CD4-positive, alpha-beta T cell treated with Interferon alpha-2 for 1 hour (primary cell): ENCODE measurements at regions not wholly inside any gene's neighbourhood (a gene's known extent, or its start where the extent isn't known, plus 50 kb on each side); places are given as distances from the start of the nearest gene placed in this dataset.

Source experiments
- DNase-seq, 2 donors: peaks; one replicate each; pipeline ENCODE4 v3.0.0-alpha.2; 2020 to 2022

DNA sequence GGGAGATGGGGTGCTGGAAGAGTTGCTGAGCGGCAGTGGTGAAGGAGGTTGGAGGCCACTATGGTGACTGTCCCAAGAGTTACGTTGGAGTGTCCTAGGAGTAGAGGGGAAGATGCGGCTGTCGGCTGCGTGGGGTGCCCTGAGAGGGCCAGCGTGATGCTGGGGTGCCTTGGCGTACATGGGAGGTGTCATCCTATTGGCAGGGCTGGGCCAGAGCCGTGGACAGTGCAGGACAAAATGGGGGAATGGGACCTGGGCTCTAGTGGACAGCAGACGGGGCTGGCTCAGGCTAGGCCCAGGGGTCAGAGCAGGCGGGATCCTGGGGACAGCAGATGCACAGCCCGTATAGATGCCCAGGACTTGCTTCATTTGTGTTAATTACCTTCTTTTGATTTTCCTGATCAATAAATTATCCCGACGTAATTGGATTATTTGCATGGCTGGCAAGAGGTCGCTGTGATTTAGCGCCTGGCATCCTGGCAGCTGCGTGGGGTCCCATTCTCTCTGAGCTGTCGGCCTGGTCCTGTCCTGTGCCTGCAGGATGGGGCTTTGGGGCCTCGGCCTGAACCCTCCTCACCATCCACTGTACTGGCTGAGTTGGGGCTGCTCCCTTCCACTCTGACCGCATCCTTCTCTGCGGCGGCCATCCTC is 203.9 kb upstream of the C14orf180 start:
- no peak for DNase-seq

DNA sequence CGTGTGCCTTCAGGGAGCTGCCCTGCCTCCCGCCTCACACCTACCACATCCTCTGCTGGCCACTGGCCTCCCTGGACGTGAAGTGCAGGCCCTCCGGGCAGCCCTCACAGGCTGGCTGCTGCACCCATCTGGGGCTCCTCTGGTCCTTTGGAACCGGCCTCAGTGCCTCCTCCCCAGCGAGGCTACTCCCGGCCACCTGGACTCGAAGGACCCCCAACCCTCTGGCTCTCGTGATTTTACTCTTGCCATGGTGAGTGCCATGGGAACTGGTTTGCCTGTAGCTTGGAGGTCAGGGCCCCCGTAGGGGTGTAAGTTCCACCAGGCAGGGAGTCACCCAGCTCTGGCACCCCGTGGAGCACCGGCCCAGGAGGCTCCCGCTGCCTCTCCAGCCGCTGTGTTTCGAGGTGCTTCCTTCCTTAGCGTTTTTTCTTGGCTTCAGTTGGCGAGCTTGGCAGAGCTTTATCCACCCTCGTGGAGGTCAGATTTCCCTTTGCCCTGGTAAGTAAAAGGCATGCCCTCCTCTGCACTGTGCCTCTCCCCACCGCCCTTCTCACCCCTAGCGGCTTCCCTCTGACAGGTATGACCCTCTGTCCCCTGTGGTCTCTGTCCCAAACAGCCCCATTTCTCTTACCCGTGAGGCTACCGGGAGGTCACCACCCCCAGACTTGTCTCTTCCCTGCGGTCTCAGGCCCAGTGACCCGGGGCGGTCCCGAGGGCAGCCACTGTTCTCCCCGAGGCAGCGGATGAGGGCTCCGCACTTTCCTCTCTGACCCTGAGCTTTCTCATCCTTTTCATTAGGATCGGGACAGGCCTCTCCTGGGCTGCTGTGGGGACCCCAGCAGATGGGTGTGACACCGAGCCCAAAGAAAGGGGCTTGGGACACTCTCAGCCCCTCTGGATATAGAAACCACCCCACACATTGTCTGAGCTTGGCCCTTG is 203.1 kb upstream of the C14orf180 start:
- DNase-seq, result no peak

DNA sequence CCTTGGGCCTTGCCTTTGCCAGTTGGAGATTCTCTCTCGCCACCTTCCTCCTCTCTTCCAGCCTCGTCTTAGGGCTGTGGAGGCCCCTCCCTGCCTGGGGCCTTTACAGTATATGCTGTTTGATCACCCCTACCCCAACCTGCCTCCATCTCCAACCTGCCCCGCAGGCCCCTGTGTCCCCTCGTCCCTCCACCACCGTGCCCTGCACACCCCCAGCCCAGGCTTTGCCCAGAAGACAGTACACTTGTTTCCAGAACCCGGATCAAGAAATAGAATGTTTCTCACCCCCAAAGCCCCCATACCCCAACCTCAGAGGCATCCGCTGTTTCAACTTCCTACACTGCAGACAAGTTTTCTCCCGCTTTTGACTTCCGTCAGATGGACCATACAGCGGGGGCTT is 202.3 kb upstream of the C14orf180 start:
- no peak for DNase-seq

DNA sequence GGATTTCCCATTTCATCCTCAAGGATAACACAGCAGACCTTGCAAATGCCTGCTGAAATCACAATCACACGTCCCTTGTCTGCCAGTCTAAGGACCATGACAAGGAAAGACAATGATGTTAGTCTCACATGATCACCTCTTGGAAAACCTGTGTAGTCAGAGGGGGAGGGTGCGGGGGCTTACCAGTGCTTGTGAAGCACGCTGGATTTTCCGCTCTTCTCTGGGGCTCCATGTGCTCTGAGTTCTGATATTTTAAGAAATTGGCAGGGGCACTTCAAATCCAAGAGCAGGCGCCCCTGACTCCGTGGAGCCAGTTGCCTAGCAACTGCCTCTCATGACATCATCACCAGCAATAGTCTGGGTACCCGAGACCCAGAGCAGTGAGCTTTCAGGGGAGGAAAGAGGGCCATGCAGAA is 200.9 kb upstream of the C14orf180 start:
- no peak for DNase-seq

DNA sequence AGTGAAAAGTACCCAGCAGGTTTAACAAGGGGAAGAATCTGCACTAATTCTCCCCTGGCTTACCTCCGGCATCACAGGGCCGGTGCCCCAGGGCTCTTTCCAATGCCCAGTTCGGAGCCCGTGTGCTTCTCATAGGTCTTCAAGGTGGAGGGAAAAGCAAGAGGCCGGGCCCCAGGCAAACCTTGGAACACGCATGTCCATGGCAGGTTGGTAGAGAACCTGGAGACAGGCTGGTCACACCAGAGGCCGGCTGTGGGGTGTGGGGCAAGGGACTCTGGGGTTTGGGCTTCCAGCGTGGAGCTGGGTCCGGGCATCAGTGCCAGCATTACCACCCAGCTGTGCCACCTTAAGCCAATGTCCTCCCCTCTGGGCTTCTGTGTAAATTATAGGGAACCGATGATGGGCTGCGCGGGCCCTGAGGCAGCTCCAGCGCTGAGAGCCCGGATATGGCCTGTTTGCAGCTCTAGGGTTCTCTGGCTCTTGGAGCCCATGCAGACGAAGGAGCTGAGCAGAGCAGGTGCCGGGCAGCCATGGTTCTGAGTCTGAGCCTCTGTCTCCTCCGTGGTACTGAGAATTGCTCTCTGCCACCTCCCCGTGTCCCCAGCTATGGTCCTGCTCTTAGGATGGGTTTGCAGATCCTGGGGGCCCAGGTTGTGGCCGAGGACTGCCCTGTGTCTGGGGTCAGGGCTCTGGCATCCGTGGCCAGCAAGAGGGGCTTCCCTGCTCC is 197.0 kb upstream of the C14orf180 start:
- DNase-seq, result no peak

DNA sequence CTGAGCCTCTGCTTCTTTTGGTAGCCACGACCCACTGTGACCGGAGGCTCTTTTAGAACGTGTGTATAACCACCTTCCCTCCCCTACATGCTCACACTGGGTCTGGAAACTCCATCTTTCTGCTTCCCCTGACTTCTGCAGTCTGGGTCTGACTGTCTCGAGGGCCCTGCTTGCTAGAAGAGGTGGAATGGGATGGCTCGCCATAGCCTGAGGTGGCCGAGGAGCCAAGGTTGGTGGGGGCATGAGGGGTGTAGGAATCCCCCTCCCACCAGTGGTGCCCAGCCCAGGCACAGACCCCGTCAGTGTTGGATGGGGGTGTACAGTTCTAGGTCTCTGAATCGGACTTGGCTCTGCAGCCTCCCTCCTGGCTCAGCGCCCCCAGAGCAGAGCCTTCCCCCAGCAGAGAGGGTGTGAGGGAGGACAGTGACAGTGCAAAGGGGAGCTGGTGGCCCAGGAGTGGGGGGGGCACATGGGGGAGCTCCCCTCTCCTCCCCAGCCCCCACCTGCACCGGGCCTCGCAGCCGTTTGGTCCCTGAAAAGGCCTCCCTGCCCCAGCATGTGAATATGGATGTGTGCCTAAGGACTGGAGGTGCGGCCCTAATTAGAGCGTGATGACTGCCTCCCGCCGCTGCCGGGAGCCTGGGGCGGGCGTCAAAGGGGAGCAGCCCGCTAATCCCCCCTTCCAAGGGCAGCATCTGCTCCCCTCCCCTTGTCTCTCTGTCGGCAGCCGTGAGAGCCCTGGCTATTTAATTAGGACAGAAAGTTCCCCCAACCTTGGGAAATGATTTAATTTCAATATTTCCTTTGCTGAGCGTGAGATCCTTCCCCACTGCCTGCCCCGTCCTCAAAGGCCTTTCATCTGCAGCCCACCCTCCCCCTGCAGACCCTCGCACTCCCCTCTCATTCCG is 196.2 kb upstream of the C14orf180 start:
- no peak for DNase-seq

DNA sequence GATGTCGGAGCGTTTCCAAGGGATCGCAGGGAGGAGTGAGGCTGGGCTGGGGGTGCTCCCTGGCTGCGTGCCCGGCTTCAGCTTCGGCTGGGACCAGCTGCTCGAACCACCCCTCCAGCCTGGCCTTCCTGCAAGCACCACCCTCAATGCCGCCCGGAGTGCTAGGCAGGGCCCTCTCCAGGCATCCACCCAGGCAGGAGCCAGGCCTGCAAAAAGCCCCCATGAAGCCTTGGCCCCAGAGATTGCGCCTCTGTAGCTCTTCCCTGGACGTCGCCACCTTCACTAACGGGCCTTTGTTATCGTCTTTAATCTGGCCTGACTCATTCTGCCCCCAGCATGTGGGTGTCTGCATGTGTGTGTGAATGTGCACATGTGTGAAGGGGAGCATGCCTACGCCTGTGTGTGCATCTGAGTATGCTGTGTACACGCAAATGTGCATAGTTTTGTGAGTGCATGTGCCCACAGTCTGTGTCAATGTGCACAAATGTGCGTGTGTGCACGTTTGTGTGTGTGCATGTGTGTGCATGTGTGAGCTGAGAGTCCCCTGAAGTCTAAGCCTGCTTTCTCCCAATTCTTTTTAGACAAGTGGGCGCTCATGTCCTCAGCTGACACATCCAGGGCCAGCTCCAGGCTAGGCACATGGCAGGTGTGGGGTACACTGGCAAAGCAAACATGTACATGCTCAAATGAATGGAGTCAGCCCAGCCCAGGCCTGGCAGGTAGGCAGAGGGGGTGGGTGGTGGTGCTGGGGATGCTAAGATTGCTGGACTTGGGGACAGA is 195.4 kb upstream of the C14orf180 start:
- DNase-seq, result no peak

DNA sequence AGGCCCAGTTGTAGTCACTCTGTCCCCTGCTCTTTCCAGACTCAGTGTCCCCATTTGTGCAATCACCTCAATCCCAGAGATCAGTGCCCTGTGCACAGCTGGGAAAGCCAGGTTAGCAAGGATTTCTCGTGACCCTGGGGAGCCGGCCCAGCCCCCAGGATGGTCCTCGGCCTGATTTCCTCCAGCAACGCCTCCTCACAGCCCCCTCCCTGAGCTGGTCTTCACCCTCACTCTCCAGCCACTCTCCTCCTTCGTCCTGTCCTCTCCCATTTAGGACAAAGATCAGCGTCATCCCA is 194.8 kb upstream of the C14orf180 start:
- no peak for DNase-seq

DNA sequence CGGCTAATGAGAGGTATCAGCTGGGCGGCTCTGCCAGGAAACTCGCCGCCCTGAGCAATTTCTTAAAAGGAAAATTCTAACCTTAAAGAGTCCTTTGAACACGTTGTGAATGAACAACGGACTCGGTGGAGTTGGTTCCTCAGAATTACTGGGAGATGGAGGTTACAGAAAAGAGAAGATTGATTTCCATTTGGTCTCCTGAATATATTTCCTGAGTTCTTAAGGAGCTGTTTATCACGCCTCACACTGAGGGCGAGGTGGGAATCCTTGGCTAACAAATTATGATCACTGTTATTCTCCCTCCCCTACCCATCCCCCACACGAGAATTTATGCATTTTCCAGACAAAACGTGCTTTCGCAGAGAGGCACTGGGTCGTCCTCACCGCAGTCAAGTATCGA is 194.5 kb upstream of the C14orf180 start:
- DNase-seq, result no peak

DNA sequence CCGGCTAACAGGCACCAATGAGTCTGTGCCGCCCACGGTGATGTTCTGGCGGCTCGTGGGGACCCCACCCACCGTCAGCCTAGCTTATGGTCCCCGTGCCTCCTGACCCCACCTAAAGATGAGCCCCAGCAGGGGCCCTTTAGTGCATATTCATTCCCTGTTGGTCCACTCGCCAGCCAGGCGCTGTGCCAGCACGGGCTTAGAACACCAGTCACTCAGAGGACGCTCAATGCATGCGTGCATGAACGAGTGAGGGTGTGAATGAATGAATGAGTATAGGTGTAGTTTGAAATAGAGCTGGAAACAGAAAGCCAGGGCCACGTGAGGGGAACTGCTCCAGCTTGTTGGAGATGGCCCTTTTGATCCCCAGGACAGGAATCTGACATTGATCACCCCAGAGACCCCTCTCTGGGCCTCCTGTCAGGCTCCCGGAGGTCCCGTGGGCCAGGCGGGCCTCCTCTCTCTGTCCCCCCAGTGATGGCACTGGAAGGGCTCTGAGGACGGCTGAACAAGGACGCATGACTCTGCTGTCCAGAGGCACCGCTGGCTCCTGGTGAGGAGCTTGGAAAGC is 193.9 kb upstream of the C14orf180 start:
- DNase-seq, result no peak

DNA sequence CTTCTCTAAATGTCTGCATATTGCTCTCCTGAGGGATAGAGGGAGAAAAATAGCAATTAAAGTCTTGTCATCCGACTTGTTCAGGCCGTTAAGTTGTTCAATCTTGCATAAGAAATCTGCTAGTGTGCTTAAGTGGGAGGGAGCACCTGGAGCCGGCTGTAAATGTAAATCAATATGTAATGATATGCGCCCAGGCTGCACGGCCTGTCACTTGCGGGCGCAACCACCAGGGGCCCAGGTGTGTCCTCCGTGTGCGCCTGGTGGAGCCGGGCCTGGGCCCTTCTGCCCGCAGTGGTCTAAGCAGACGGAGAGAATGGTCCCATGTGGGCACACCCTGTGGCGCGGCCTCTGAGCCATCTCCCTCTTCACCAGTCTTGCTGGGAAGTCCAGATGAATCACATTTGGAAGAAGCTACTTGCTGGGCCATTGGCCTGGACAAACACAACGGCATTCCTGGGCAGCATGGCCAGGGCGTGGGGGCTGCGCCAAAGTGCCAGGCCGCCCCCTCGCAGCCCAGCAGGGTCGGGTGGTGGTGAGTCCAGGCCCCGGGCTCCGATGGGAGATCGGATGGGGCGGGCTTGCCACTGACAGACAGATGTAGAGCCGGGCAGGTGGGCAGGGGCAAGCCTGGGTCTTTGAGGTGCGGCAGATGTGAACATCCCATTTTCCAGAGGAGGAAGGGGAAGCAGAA is 193.3 kb upstream of the C14orf180 start:
- no peak for DNase-seq

DNA sequence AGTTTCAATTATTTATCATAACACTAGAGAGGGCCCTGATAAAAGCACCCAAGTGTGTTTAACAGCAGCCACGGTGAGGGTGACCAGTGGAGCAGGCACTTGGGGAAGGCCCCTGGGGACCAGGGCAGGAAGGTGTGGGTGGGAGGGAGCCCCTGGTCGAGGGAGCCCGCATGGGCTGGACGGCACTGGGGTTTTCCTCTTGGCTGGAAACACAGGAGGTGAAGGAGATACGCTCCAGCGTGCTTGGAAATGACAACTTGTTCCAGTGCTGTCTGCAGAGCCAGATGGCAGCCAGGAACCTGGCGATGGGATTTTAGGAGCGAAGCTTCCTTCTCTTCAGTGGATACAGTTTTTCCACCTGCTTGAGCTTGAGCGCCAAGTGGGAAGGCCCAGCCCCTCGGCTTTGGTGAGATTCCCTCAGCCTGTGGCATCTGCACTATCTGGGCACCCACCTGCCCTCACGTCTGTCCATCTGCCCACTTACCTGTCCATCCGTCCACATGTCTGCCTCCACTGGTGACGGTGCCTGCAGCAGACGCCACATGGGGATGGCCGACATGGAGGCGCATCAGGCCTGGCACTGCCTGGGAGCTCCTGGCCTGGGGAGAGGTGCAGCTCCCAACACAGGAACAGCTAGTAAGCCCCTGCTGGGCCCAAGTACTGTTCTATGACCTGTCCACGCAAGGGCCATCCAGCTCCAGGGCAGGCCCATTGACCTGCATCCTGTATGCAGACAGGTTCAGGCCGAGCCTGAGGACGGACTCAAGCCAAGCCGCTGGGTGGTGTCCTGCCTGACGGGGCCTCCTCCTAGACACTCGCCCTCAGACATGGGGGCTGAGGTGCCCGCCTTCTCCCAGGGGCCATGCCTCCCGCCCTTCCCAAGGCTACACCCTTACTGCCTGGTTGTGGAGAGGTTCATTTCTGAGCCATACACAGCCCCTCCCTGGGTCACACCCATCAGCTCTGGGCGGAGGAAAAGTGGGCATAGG is 192.2 kb upstream of the C14orf180 start:
- DNase-seq, result no peak

DNA sequence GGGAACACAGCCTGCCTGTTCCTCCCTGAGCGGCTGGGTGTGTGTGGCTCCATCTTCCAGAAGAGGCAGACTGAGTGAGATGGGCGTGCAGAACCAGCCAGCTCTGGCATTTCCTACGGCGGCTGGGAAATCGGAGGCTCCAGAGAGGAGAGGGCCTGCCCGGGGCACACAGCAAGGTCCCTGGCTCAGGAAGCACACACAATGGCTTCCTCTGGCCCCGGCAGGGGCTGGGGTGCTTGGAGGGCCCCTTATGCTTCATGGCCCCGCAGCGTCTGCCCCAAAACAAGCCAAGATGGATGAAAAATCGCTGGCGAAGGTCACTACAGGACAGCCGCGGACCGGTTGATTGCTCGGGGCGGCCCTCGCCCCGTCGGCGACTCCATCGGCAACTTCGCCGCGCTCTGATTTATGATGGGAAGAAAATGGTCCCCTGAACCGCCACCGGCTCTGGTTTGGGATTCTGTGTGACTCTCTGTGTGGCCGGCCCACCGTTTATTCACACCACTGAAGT is 191.5 kb upstream of the C14orf180 start:
- DNase-seq, result no peak

DNA sequence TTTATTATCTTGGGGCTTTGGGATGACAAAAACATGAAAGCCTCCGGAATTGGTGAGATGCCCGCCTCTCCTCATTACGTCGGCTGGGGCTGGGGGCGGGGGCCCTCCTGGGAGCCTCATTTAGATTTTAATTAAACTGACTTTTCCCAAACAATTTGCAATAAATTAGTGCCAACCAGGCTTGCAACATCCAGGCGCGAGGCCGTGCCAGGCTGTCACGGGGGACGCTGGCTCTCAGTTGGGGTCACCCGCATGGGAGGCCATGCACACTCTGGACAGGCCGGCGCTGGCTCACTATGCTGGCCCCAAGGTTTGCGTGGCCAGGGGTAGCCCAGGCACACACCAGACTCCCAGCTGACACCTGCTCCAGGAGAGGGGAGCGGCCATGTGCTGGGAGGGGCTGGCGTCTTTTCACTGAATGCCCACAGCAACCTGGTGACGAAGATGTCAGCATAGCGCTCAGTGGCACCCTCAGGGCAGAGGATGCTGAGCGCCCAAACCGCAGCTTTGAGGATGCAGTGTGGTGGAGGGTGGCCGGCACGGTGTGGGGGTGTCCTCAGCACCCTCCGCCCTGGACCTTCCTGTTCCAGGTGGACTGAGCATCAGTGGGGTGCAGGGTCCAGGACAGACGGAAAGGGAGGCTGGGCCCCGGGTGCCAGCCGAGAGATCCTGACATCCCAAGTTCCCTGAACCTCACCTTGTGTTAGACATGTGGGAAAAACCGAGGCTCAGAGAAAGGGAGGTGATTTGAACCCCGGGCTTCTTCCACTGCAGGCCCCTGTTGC is 190.8 kb upstream of the C14orf180 start:
- no peak for DNase-seq

DNA sequence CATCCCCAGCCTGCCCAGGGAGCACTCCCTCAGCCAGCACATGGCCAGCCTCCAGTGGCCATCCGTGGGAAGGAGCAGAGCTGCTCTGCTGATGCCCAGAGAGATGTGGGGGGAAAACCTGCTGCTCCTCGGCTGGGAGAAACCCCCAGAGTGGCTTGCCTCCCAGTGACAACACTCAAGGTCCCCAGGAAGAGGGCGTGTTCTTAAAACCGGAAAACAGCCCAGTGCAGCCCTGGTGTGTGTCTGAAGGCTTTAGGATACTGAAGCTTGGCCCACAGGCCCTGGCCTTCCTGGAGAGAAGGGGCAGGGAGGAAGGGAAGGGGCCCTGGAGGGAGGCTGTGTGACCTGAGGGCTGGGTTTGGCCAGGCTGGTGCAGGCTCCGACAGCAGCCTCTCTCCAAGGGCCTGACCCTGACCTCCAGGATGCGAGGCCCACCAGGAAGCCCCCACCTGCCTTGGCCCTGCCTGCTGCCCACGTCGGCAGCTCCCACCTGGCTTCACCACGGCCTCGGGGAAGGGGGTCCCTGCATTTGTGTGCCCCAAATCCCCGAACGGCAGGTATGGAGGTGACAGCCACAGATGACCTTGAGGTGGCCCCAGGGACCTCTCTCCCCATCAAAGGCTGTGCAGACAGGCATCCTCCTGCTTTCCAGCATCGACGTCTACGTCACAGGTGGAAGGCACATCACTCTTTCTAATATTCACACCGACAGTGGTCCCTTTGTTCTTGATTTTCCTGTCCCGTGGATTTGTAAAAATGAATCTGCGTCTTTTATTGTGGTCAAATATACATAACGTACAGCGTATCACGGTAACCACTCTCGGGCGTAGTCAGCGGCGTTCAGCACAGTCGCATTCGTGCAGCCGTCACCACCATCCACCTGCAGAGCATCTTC is 190.0 kb upstream of the C14orf180 start:
- peak; percentile 30 to 59 for DNase-seq

DNA sequence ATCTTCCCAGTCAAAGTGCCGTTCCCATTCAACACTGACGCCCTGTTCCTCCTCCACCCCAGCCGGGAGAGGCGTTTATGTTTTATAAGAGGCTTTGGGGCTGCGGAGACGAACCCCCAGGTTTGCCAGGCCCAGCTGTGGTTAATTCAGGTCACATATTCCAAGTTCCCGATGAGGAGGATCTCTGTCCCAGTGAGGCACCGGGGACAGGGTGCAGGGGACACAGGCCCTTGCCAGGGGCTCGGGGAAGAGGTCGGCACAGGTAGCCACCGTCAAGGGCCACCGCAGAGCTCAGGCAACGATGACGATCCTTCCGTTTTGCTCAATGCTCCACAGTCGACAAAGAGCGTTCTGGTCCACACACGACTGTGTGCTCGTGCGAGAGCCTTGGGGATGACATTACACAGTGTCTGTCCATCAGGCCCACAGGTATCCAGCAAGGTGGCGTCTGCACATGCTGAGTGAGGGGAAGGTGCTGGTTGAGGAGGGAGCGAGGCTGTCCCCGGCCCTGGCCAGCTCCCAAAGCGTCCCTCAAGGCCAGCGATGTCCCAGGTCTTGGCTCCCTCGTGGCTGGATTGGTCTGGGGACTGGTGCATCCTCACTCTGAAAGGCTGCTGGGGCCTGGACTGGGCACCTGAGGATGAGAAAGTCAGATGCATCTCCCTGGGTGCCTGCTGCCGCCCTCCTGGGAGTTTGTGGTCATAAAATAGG is 189.2 kb upstream of the C14orf180 start:
- no peak for DNase-seq
